NCI-H187 (cell line): ENCODE measurements at regions not wholly inside any gene's neighbourhood (a gene's known extent, or its start where the extent isn't known, plus 50 kb on each side); places are given as distances from the start of the nearest gene placed in this dataset.

Experiments
- DNase-seq, 2 experiments: peaks; one replicate each; lab custom pipeline; 2025; lab: John Stamatoyannopoulos, UW

GRCh38 chr3:187823746-187824145 lies 78.5 kb upstream of the BCL6 start:
- no peak for DNase-seq

DNA sequence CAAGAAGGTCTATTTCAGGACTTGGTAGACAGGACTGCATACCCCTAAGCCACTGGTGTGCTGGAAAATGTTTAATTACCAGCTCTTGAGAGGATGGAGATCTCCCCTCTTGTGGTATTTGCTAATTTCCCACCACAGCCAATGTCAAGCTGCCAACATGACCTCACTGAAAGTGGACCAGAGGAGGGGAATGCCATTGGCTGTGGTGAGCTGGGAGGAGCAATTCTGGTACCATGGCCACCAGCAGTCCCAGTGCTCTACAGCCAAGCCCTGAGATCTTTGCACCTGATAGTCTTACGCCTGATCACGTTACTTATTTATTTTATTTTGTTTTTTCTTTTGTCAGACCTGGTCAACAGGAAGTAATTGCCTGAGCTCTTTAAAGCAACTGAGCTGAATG lies 82.5 kb upstream of the BCL6 start:
- DNase-seq: no peak

GRCh38 chr3:187828579-187829452 lies 83.5 kb upstream of the BCL6 start:
- no peak for DNase-seq

DNA sequence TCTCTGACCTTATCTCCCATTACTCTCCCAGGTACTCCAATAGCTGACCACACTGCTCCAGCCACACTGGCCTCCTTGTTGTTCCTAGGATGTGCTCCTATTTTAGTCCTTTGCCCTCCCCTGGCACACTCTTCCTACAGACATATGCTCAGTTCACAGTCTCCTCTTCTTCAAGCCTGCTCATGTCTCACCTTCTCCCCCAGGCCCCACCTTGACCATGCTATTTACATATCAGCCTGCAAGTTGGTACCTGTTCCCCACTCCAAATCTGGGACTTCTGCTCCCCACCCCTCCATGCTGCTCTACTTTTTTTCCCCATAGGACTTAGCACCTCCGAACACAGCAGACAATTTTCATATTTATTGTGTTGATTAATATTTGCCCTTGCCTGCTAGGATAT lies 84.9 kb upstream of the BCL6 start:
- DNase-seq: no peak

DNA sequence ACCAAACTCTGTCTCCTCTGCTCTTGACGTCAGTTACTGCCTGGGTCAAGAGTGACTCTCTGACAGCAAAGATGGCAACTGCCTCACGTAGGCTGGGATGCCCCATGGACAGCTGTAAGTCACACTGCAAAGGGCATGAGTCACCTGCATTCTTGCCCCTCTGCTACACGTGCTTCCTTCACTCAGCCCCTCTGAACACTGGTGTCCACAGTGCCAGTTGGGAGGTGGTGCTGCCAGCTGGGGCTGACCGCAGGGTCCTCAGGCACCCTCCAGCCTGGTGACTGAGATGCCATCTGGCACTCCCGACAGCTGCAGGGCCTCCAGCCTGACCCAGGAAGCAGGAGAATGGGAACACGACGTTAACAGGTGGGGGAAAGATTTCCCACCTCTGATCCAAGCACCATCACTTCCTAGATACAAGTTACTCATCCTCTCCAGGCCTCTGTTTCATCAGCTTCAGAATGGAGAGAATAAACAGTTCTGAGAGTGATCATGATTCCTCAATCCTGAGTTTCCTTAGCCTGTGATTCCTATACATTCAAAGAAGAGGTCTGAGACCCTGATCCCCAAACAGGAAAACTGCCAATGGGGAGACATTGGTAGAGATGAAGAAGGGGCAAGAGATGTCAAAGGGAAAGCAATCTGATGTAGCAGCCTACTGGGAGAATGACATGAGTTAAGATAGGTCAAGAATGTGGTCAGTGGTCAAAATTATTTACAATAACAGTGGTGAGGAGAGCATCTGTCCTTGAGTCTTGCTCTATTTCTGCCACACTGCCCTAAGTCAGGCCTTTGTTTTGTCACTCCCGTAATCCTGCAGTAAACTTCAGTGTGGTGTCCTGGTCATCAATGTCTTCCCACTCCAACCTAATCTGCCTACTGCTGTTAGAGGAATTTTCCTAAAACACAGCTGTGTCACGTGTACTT lies 86.1 kb upstream of the BCL6 start:
- no peak for DNase-seq

DNA sequence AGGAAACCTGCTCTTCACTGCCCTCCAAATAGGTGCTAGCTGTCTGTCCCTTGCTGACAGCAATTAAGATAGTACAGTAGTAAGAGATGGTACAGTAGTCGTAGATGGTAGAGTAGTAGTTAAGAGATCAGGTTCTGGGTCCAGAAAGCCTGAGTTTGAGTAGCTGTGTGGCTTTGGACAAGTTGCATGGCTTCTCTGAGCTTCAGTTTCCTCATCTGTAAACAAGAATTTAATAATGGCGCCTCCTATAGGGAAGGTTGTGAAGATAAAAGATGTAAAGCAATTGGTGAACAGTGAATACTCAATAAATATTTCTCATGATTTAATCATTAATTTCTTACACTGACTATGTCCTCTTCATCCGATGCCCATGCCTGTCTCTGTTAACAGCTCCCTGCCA lies 86.9 kb upstream of the BCL6 start:
- DNase-seq: no peak

GRCh38 chr3:187833375-187833774 lies 88.1 kb upstream of the BCL6 start:
- no peak for DNase-seq

GRCh38 chr3:187833799-187834578 lies 88.7 kb upstream of the BCL6 start:
- no peak for DNase-seq

DNA sequence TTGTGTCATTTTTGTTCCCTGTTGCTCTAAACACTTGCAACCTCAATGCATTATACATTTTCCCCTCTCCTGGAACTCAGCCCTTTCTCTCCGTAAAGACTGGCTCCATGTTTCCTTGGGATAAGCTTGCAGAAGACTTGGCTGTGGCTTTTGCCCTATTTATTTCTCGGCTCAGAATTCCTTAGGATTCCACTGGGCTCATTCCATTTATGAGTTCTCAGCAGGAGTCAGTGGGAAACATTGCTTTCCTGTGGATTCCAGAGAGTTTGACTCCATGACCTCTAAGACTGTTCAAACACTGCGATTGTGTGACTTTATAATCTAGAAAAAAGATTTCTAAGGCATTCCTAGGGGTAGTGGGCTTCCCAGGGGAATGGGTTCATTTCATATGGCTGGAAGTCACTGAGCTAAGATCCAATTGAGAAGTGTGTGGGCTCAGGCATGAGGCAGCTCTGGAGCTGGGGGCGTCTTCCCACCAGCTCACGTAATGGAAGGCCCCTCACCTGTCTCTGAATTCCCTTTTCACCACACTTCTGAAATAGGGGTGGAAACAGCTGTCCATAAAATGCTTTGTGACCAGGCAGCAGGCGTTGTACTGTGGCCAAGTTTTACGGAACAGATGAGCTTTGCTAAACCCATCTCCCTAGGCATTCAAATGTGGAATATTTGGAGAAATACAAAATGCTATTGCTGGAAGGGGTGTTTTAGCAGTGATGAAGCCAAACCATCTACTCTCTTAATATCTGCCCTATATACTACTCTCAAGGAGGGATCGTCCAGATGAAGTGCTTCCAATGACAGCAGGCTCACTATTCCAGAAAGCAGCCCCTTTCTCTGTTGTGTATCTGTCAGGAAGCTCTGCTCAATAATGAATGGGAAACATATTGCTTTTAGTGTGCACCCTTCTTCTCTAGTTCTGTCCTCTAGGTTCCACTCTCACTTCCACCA lies 91.8 kb upstream of the BCL6 start:
- DNase-seq: no peak

GRCh38 chr3:187838016-187838540 lies 92.8 kb upstream of the BCL6 start:
- DNase-seq: no peak

GRCh38 chr3:187839422-187839821 lies 94.2 kb upstream of the BCL6 start:
- no peak for DNase-seq

DNA sequence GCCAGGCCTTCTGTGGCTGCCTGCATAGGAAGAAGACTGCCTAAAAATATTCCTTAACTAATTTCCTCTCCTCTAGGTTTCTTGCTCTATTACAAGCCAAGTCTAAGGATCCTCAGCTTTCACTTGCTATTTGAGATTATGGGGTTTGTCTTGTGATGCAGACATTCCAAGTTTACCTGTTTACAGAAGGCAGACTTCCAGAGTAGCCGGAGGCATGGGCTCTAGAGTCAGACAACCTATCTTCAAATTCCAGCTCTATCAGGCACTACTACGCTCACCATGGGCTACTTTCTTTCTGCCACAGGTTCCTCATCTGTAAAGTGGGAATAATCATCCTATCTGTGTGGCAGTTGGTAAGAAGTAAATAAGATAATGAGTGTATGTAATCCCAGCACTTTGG lies 95.6 kb upstream of the BCL6 start:
- no peak for DNase-seq

DNA sequence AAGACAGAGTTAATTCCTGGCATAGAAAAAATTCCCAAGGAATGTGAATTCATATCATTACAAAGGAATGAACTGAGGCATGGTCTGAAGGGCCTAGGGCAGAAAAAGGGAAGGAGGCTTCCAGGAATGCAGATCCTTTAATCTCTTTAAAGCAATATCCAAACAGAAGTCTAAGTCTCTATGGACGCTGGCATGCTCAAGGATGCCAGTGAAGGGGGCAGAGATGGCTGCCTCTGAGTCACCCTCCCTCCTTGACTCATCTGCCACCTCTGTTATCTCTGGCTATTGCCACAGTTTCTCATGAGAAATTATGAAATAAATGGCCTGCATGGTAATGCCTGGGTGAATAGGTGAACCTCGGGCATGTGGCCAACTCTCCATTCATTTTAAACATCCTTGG lies 96.3 kb upstream of the BCL6 start:
- DNase-seq: no peak

- DNase-seq: no peak
These were observed 98.4 kb upstream of the BCL6 start for GRCh38 chr3:187843654-187844053.

DNA sequence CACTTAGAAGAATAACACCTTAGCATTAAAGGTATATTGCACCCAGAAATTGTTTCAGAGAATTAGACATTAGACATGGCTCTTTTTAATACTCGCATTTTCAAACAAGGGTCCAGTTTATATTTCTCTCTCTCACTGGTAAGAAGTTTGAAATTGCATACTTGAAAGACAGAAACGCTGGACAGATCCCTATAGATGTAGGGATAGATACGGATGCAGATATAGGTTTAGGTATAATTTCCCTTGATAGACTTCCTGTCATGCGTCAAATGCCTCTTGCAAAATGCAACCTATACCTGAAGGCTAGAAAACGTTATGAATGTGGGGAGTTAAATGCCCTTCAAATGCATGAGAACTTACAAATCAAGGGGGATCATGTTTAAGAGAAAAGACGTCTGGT lies 99.4 kb upstream of the BCL6 start:
- no peak for DNase-seq

DNA sequence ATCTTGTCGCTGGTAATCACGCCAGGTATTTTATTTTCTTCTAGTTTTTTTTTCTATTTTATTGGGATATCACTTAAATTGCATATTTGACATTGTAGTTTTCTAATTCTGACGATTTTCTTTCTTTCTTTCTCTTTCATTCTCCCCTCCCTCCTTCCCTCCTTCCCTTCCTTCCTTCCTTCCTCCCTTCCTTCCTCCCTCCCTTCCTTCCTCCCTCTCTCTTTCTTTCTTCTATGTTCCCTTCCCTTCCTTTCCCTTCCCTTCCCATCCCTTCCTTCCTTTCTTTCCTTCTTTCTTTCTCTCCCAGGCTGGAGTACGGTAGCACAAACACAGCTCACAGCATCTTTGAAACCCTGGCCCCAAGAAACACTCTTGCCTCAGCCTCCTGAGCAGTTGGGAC lies 100.6 kb upstream of the BCL6 start:
- no peak for DNase-seq

GRCh38 chr3:187848401-187848800 lies 103.1 kb upstream of the BCL6 start:
- no peak for DNase-seq

GRCh38 chr3:187849016-187849654 lies 103.9 kb upstream of the BCL6 start:
- DNase-seq: no peak

DNA sequence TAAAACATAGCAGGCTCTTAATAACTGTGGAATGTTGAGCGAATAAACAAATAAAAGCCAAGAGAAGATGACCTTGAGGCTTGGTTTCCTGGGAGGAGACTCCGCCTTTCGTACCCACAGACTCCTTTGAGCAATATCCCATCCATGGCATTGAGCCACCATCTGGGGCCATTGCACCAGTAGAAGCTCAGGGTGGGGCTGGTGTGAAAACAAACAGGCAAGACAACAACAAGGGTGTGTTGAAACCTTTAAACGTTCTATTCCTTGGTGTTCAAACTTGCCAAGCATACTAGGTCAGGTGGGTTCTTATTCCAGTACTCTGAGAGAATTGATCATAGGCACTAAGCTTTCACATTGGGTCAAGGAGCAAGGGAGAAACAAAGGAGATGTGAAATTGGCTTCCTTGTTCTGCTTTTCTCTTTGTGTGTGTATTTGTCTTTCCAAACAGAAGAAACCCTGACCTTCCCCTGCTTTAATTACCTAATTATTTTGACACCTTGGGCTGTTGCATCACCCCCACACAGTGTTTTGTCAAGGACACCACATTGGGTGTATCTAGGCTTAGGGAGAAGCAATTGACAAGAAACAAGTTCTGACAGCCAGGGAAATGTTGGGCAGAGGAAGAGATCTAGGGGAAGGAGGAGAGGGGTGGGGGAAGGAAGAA lies 105.1 kb upstream of the BCL6 start:
- no peak for DNase-seq
